CD14-positive monocyte (primary cell): ENCODE measurements at regions not wholly inside any gene's neighbourhood (a gene's known extent, or its start where the extent isn't known, plus 50 kb on each side); places are given as distances from the start of the nearest gene placed in this dataset.

Source experiments
- DNase-seq, 3 donors: peaks; one replicate each; pipeline ENCODE4 v3.0.0-alpha.2; 2011 to 2022
- H2AFZ ChIP-seq: 2 replicates; pipeline ENCODE4 v1.6.0; 2012; ENCODE audit warnings: mild to moderate bottlenecking, low read depth, low read length, inconsistent platforms; ENCODE audit not compliant: insufficient read depth, poor library complexity, severe bottlenecking
- H3K27ac ChIP-seq, 2 donors: 1 replicate in 1 of 2; 2 replicates in 1 of 2; pipeline ENCODE4 v1.5.1; 2012 to 2013; ENCODE audit warnings: low read length in 2 of 2, control low read depth in 1 of 2, inconsistent platforms in 1 of 2, low read depth in 1 of 2, mild to moderate bottlenecking in 1 of 2
- H3K27me3 ChIP-seq, 2 donors: one replicate each; pipeline versions ENCODE4 v1.6.0 to v1.6.1; 2011 to 2013; ENCODE audit warnings: low read length in 2 of 2; ENCODE audit not compliant: control insufficient read depth in 2 of 2, insufficient read depth in 2 of 2
- H3K36me3 ChIP-seq, 2 donors: replicated peaks in 1 of 2; 1 replicate in 1 of 2; 2 replicates in 1 of 2; pipeline versions ENCODE4 v1.5.1 to v1.6.1; 2012 to 2013; ENCODE audit warnings: low read length in 2 of 2, control low read depth in 1 of 2, inconsistent platforms in 1 of 2, mild to moderate bottlenecking in 1 of 2; ENCODE audit not compliant: insufficient read depth in 2 of 2, control insufficient read depth in 1 of 2
- H3K4me1 ChIP-seq, 2 donors: 1 replicate in 1 of 2; 2 replicates in 1 of 2; pipeline versions ENCODE4 v1.5.1 to v1.6.1; 2012 to 2013; ENCODE audit warnings: low read length in 2 of 2, control low read depth in 1 of 2, inconsistent platforms in 1 of 2, mild to moderate bottlenecking in 1 of 2, moderate library complexity in 1 of 2; ENCODE audit not compliant: insufficient read depth in 2 of 2, control insufficient read depth in 1 of 2
- H3K4me2 ChIP-seq: replicated peaks from 2 replicates; pipeline ENCODE3; 2012; ENCODE audit warnings: low read length, moderate library complexity, mild to moderate bottlenecking; ENCODE audit not compliant: poor library complexity, severe bottlenecking; ENCODE audit errors: extremely low read depth
- H3K4me3 ChIP-seq, 3 experiments: fragments of 200-600 bp in 1 of 3; sonication (generic) in 1 of 3; replicated peaks in 1 of 3; 1 replicate in 2 of 3; 2 replicates in 1 of 3; pipeline ENCODE4 v1.5.1; 2011 to 2013; ENCODE audit warnings: low read length in 3 of 3, mild to moderate bottlenecking in 3 of 3, control low read depth in 2 of 3, low read depth in 2 of 3, inconsistent platforms in 1 of 3, moderate library complexity in 1 of 3
- H3K79me2 ChIP-seq: 2 replicates; pipeline ENCODE4 v1.6.0; 2012; ENCODE audit warnings: mild to moderate bottlenecking, control low read depth, inconsistent platforms, low read length, moderate library complexity; ENCODE audit not compliant: insufficient read depth
- H3K9ac ChIP-seq: 2 replicates; pipeline ENCODE4 v1.6.0; 2017; ENCODE audit warnings: low read length, mild to moderate bottlenecking; ENCODE audit not compliant: insufficient read depth, poor library complexity, severe bottlenecking
- H3K9me3 ChIP-seq, 2 donors: replicated peaks in 1 of 2; 1 replicate in 1 of 2; 2 replicates in 1 of 2; pipeline versions ENCODE4 v1.5.1 to v1.6.1; 2012 to 2013; ENCODE audit warnings: low read length in 2 of 2, control low read depth in 1 of 2; ENCODE audit not compliant: control insufficient read depth in 1 of 2, insufficient read depth in 1 of 2
- H4K20me1 ChIP-seq: 2 replicates; pipeline ENCODE4 v1.6.0; 2012; ENCODE audit warnings: mild to moderate bottlenecking, low read length, control low read depth, moderate library complexity; ENCODE audit not compliant: insufficient read depth
- H3K27ac Mint-ChIP-seq, 7 donors: one replicate each; pipeline ENCODE4 v1.8.0; 2020; ENCODE audit warnings: mild to moderate bottlenecking in 7 of 7, mixed read lengths in 7 of 7, moderate library complexity in 6 of 7, inconsistent platforms in 2 of 7
- H3K27me3 Mint-ChIP-seq, 3 donors: one replicate each; pipeline ENCODE4 v1.8.0; 2021 to 2022; ENCODE audit warnings: low read depth in 3 of 3, mild to moderate bottlenecking in 3 of 3, mixed read lengths in 3 of 3, moderate library complexity in 3 of 3, inconsistent platforms in 1 of 3
- H3K36me3 Mint-ChIP-seq, 2 donors: one replicate each; pipeline ENCODE4 v1.8.0; 2020; ENCODE audit warnings: mixed read lengths in 2 of 2, inconsistent platforms in 1 of 2, mild to moderate bottlenecking in 1 of 2
- H3K4me1 Mint-ChIP-seq: one replicate; pipeline ENCODE4 v1.8.0; 2020; ENCODE audit warnings: mild to moderate bottlenecking, mixed read lengths
- H3K4me3 Mint-ChIP-seq, 2 donors: one replicate each; pipeline ENCODE4 v1.8.0; 2020; ENCODE audit warnings: mild to moderate bottlenecking in 2 of 2, mixed read lengths in 2 of 2, moderate library complexity in 1 of 2
- H3K9me3 Mint-ChIP-seq, 7 donors: one replicate each; pipeline ENCODE4 v1.8.0; 2020 to 2022; ENCODE audit warnings: mixed read lengths in 7 of 7, mild to moderate bottlenecking in 6 of 7, moderate library complexity in 6 of 7, inconsistent platforms in 2 of 7
- WGBS: methylation state at CpG from one replicate; pipeline ENCODE4 v1.1.5; 2013; ENCODE audit warnings: missing lambda C conversion rate; ENCODE audit not compliant: insufficient coverage; 5-methylcytosine and 5-hydroxymethylcytosine counted together
- intact Hi-C, 2 donors: fragments of 100-400 bp; cut with micrococcal nuclease; formaldehyde crosslinking; loops; one replicate each; pipeline versions ENCODE4 v1.15.0 to v1.15.1; 2023
- TF ChIP-seq, protein P1 (sequence below): fragments of 200-600 bp; IDR thresholded peaks from one replicate; pipeline ENCODE4 v1.8.0; 2022; ENCODE audit warnings: antibody characterized with exemption, mild to moderate bottlenecking

DNA sequence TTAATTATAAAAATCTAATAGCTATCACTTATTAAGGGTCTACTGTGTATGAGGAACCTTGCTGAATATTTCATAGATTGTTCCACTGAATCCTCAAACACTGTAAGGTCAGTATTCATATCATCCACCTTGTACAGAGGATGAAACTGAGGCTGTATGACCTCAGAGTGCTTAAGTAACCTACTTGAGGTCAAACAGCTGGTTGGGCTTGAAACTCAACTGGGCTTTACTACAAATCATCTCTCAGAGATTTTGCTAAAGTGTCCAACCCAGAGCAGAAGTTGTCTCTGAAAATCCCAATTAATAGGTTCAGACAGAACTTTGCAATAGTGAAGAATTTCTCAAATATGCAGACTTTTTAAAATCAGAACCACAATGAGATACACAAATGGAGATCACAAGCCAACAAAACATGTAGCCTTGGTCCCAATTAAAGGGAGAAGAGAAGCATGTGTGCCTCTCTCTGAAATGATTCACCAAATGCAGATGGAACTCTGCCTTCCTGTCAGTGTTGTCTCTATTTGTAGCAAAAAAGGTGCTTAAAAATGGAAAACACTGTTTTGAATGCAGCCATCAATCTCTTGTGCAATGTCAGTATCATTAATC is 131.4 kb downstream of the FAM114A2 start:
- intact Hi-C loops: no loop called here
- no peaks in the 10 kb centered on the region for H3K27me3 ChIP-seq
- H2AFZ ChIP-seq: no peak overlapping the region
- Mint-ChIP-seq H3K4me3 (no peak overlapping the region), H3K27me3 (no peaks in the 10 kb centered on the region), H3K27ac (no peak overlapping the region), H3K36me3 (no peaks in the 10 kb centered on the region), H3K9me3 (peaks cover 0 to 5% (median 0%) of the 10 kb centered on the region in 7 donors), H3K4me1 (no peaks in the 10 kb centered on the region)
- H3K9ac ChIP-seq: no peak overlapping the region
- H3K79me2 ChIP-seq: no peaks in the 10 kb centered on the region
- no peaks in the 10 kb centered on the region for H3K9me3 ChIP-seq
- TF ChIP-seq, protein P1, sequence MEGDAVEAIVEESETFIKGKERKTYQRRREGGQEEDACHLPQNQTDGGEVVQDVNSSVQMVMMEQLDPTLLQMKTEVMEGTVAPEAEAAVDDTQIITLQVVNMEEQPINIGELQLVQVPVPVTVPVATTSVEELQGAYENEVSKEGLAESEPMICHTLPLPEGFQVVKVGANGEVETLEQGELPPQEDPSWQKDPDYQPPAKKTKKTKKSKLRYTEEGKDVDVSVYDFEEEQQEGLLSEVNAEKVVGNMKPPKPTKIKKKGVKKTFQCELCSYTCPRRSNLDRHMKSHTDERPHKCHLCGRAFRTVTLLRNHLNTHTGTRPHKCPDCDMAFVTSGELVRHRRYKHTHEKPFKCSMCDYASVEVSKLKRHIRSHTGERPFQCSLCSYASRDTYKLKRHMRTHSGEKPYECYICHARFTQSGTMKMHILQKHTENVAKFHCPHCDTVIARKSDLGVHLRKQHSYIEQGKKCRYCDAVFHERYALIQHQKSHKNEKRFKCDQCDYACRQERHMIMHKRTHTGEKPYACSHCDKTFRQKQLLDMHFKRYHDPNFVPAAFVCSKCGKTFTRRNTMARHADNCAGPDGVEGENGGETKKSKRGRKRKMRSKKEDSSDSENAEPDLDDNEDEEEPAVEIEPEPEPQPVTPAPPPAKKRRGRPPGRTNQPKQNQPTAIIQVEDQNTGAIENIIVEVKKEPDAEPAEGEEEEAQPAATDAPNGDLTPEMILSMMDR: no peak
- no peaks in the 10 kb centered on the region for H4K20me1 ChIP-seq
- no peaks in the 10 kb centered on the region for H3K4me1 ChIP-seq
- H3K36me3 ChIP-seq: no peaks in the 10 kb centered on the region
- no peak overlapping the region for H3K4me3 ChIP-seq
- no peak for DNase-seq
- no peak overlapping the region for H3K4me2 ChIP-seq
- no peak overlapping the region for H3K27ac ChIP-seq

DNA sequence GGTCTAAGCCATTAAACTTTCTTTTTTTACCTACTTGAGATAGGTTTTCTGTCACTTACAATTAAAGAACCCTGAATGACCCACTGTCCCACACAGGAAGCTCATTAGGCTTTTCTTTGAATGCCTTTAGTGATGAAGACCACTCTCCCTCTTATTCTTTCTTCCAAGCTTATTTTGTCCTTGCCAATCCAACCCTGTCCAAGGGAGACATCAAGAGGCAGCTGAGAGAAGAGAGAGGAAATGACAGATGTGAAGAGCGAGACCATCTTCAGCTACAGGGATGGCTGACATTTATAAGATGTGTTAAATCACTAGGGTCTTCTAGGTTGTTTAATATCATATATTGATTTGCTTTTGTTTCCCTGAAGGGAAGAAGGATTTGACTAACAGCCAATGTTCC is 133.5 kb downstream of the FAM114A2 start:
- TF ChIP-seq, protein P1: no peak
- Histone ChIP-seq H3K4me3 (no peak overlapping the region), H3K79me2 (no peaks in the 10 kb centered on the region), H3K36me3 (no peaks in the 10 kb centered on the region), H4K20me1 (no peaks in the 10 kb centered on the region), H3K27ac (no peak overlapping the region), H3K27me3 (no peaks in the 10 kb centered on the region), H3K9me3 (no peaks in the 10 kb centered on the region), H3K4me1 (no peaks in the 10 kb centered on the region), H3K9ac (no peak overlapping the region), H2AFZ (no peak overlapping the region), H3K4me2 (no peak overlapping the region)
- intact Hi-C loops: no loop called here
- no peaks in the 10 kb centered on the region for H3K27me3 Mint-ChIP-seq
- peaks cover 0 to 1% (median 0%) of the 10 kb centered on the region in 7 donors for H3K9me3 Mint-ChIP-seq
- no peak for DNase-seq
- H3K27ac Mint-ChIP-seq: no peak overlapping the region
- no peaks in the 10 kb centered on the region for H3K4me1 Mint-ChIP-seq
- 100% methylated on average over 1 of the region's 1 CpG for WGBS
- no peaks in the 10 kb centered on the region for H3K36me3 Mint-ChIP-seq
- H3K4me3 Mint-ChIP-seq: no peak overlapping the region
